Naive B cell (primary cell): ENCODE measurements at regions not wholly inside any gene's neighbourhood (a gene's known extent, or its start where the extent isn't known, plus 50 kb on each side); places are given as distances from the start of the nearest gene placed in this dataset.

Experiments
- ATAC-seq, 2 donors: fragments of 150-1000 bp; cut with Tn5 transposase; 2 replicates each; pipeline ENCODE4 v1.10.0; 2021; ENCODE audit warnings: low read depth in 2 of 2, mild to moderate bottlenecking in 2 of 2, moderate library complexity in 2 of 2
- DNase-seq: peaks from one replicate; pipeline ENCODE4 v3.0.0; 2022
- H3K27ac Mint-ChIP-seq, 6 donors: one replicate each; pipeline ENCODE4 v1.8.0; 2020 to 2022; ENCODE audit warnings: mild to moderate bottlenecking in 6 of 6, mixed read lengths in 6 of 6, moderate library complexity in 5 of 6, inconsistent platforms in 2 of 6
- H3K27me3 Mint-ChIP-seq, 3 donors: one replicate each; pipeline ENCODE4 v1.8.0; 2021 to 2022; ENCODE audit warnings: mixed read lengths in 3 of 3, mild to moderate bottlenecking in 1 of 3
- H3K36me3 Mint-ChIP-seq, 2 donors: one replicate each; pipeline ENCODE4 v1.8.0; 2020 to 2022; ENCODE audit warnings: mixed read lengths in 2 of 2, inconsistent platforms in 1 of 2, mild to moderate bottlenecking in 1 of 2
- H3K4me1 Mint-ChIP-seq, 3 donors: one replicate each; pipeline ENCODE4 v1.8.0; 2020 to 2022; ENCODE audit warnings: mixed read lengths in 3 of 3, inconsistent platforms in 1 of 3, mild to moderate bottlenecking in 1 of 3, moderate library complexity in 1 of 3
- H3K4me3 Mint-ChIP-seq, 8 donors: one replicate each; pipeline ENCODE4 v1.8.0; 2020 to 2022; ENCODE audit warnings: mild to moderate bottlenecking in 8 of 8, mixed read lengths in 8 of 8, moderate library complexity in 8 of 8, inconsistent platforms in 2 of 8
- H3K9me3 Mint-ChIP-seq, 7 donors: one replicate each; pipeline ENCODE4 v1.8.0; 2020 to 2022; ENCODE audit warnings: mixed read lengths in 7 of 7, mild to moderate bottlenecking in 5 of 7, inconsistent platforms in 2 of 7, moderate library complexity in 1 of 7

DNA sequence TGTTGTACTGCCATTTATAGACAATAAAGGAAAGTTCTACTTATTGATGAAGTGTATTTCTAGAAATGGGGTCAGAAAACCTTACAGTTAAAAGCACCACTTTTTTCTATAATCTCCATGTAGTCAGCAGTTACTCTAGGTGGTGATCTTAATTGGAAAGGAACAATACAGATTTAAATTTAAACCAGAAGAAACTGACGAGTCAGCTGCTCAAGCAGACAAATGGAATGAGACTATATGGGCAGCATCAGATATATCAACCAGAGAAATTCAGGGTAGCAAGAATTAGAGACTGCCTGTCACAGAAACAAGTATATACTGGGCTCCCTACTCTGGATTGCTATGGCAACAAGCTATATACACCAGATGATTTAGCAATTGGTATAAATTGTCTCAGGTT is 99.6 kb upstream of the SCG2 start:
- no peaks in the 10 kb centered on the region for H3K4me1 Mint-ChIP-seq
- peaks cover 0 to 4% (median 0%) of the 10 kb centered on the region in 7 donors for H3K9me3 Mint-ChIP-seq
- no peaks in the 10 kb centered on the region for H3K36me3 Mint-ChIP-seq
- H3K27me3 Mint-ChIP-seq: peaks cover 0 to 11% (median 8%) of the 10 kb centered on the region in 3 donors
- DNase-seq (no peak), ATAC-seq (no peak)
- H3K4me3 Mint-ChIP-seq: no peak overlapping the region
- no peak overlapping the region for H3K27ac Mint-ChIP-seq

DNA sequence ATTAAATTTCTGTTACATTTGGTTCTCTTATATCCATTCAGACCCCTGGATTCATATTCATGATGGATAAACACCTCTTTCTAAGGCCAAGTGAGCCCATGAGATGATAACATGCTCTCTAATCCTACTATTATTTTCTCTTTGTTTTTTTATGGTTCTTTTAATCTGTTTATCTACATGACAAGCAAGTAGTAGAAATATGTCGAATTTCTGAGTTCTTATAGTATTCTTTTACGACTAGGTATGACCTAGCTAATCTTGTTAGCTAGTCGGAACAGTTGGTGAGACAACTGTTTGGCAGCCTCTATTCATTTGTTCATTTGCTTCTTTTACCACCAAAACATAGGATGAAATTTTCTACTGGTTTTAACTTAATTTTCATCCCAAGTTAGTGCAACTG is 98.1 kb upstream of the SCG2 start:
- no peak for ATAC-seq
- H3K27ac Mint-ChIP-seq: no peak overlapping the region
- H3K27me3 Mint-ChIP-seq: peaks cover 0 to 23% (median 16%) of the 10 kb centered on the region in 3 donors
- H3K9me3 Mint-ChIP-seq: peaks cover 0 to 4% (median 0%) of the 10 kb centered on the region in 7 donors
- H3K4me1 Mint-ChIP-seq: no peaks in the 10 kb centered on the region
- H3K4me3 Mint-ChIP-seq: no peak overlapping the region
- DNase-seq: no peak
- no peaks in the 10 kb centered on the region for H3K36me3 Mint-ChIP-seq

DNA sequence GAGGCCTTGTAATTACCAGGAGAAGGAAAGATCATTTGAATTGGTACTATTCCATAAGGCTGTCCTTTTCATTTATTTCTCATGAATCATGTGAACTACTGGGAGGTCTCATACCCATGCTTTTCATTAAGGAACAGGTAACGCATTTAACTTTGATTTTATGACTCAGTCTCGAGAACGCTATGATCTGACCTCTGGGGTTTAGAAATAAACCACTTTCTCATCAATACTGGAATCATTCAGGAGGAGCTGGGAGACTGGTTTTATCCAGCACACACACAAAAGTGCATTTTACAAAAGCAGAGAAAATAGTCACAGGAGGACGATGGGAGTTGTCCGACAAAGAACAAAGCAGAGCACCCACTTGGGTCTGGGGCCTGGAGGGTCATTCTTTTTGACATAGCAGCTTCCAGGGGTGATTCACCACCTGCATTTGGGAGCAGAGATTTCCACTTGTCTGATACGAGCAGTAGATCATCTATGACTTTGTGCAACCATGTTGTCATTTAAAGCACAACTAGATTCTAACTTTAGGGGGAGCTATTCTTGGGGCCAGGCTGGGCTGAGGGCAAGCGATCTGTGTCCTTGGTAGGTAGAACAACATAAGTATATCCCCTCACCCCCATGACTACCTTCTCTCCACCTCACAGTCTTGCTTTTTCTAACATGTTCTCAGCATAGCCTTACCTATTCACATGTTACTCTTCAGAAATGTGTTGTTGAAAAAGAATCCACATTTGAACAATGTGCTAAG is 95.9 kb upstream of the SCG2 start:
- peaks cover 0 to 4% (median 0%) of the 10 kb centered on the region in 7 donors for H3K9me3 Mint-ChIP-seq
- no peak overlapping the region for H3K4me3 Mint-ChIP-seq
- H3K36me3 Mint-ChIP-seq: no peaks in the 10 kb centered on the region
- ATAC-seq (no peak), DNase-seq (no peak)
- H3K4me1 Mint-ChIP-seq: no peaks in the 10 kb centered on the region
- H3K27me3 Mint-ChIP-seq: peaks cover 4 to 26% (median 19%) of the 10 kb centered on the region in 3 donors
- no peak overlapping the region for H3K27ac Mint-ChIP-seq

DNA sequence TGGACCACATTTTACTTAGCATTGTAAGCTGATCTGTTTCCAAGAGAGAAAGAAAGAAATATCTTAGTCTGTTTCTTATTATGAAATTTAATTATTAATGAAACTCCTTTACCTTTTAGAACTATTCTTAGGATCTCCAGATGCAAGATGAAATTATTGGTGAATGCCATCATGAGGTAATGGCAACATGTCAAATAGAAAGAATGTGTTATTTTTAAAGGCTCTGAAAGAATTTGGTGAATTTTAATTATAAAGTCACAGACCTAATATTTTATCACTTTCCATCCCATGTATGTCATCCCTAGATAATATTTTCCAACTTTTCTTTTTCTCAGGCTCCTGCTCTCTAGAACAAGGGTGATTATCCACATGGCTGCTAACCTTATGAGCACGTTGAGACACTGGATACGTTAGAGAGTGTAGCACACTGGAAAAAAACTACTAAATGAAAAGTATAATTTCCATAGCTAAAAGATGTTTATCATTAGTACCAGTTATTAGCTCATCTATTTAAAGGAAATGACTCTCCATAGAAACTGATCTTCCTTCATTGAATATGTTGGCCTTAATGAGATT is 95.2 kb upstream of the SCG2 start:
- H3K36me3 Mint-ChIP-seq: no peaks in the 10 kb centered on the region
- no peak overlapping the region for H3K27ac Mint-ChIP-seq
- H3K9me3 Mint-ChIP-seq: peaks cover 0 to 4% (median 0%) of the 10 kb centered on the region in 7 donors
- H3K4me3 Mint-ChIP-seq: no peak overlapping the region
- DNase-seq (no peak), ATAC-seq (no peak)
- no peaks in the 10 kb centered on the region for H3K4me1 Mint-ChIP-seq
- H3K27me3 Mint-ChIP-seq: peaks cover 4 to 22% (median 15%) of the 10 kb centered on the region in 3 donors

DNA sequence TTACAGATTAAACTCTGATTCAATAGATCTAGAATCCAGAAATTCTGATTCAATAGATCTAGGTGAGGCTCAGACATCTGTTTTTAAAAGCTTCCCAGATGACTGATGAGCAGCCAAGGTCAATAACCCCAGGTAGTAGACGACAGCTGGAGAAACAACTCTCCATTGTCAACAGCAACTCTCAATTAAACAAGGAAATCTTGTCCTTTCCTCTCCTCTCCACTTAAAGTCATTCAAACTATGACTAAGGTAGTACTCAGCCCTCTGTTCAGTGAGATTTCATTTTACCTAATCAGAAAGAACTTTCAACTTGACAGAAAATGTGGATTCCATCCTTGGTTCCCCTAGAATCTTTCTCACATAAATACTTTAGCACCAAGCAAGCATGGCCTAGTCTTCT is 94.6 kb upstream of the SCG2 start:
- no peaks in the 10 kb centered on the region for H3K4me1 Mint-ChIP-seq
- no peak overlapping the region for H3K4me3 Mint-ChIP-seq
- H3K9me3 Mint-ChIP-seq: peaks cover 0 to 4% (median 0%) of the 10 kb centered on the region in 7 donors
- ATAC-seq: no peak
- no peak for DNase-seq
- H3K27ac Mint-ChIP-seq: no peak overlapping the region
- H3K27me3 Mint-ChIP-seq: peaks cover 4 to 28% (median 15%) of the 10 kb centered on the region in 3 donors
- H3K36me3 Mint-ChIP-seq: no peaks in the 10 kb centered on the region

DNA sequence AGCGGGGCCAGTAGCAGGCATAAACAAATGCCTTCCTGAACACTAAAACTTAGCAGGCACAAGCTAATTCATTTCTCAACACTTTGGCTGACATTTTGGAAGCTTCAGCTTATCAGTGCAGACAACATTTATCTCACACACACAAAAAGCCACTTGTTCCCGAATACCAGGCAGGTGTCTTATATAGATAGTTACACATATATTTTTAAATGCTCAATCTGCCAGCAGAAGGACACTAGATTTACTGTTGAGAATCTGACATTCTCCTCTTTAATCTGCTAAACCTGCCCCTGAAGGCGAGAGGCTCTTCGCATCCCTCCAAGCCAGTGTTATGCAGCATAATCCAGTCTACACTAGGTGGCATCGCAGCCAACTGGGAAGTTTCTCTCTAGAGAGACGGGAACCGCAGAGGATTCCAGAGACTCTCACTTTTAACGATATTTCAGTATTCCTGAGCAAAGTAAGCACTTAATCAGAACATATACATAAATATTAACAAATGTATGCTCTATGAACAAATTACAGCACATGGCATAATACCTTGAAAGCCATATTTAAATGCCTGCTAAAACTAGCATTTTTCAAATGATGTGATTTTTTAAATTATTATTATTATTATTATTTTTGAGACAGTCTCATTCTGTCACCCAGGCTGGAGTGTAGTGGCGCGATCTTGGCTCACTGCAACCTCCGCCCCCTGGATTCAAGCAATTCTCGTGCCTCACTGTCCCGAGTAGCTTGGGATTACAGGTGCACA is 90.2 kb upstream of the SCG2 start:
- peak overlapping the region in 1 of 6 donors; percentile 30 for H3K27ac Mint-ChIP-seq
- H3K4me1 Mint-ChIP-seq: no peaks in the 10 kb centered on the region
- H3K27me3 Mint-ChIP-seq: peaks cover 14 to 29% (median 21%) of the 10 kb centered on the region in 3 donors
- ATAC-seq (no peak), DNase-seq (no peak)
- H3K36me3 Mint-ChIP-seq: no peaks in the 10 kb centered on the region
- no peaks in the 10 kb centered on the region for H3K9me3 Mint-ChIP-seq
- H3K4me3 Mint-ChIP-seq: no peak overlapping the region

DNA sequence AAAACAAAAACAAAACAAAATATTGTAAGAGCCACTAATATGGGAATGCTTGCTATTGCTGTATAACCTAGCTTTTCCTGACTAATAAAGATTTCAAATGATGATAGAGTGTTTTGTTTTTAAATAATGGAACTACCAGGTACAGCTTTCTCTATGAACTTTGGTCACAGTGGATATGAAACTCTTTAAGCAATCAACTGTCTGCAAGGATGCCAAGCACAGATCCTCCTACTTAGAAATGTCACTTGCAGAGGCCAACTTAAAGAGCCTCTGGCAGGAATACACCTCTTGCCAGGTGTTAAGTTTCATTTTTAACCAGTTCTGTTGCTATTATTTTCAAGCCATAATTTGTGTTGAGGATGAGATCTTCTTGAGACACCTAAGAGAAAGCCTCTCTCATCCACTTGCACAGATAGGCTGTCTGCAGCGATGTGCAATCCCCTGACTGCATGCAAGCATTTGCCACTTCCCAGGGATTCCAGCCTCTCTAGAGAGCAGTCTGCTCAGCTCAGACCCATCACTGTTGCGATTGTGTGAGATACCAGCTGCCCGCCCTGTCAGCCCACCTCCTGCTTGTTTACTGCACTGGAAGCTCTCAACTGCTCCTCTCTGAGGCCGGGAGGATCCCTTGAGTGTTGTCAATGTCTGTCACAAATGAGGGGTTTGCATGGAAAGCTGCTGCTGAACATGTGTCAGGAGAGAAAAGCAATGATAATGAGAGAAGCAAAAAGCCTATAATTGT is 86.1 kb upstream of the SCG2 start:
- H3K27me3 Mint-ChIP-seq: peaks cover 5 to 10% (median 7%) of the 10 kb centered on the region in 3 donors
- no peaks in the 10 kb centered on the region for H3K36me3 Mint-ChIP-seq
- H3K4me3 Mint-ChIP-seq: no peak overlapping the region
- ATAC-seq: no peak
- H3K9me3 Mint-ChIP-seq: no peaks in the 10 kb centered on the region
- no peak for DNase-seq
- no peak overlapping the region for H3K27ac Mint-ChIP-seq
- no peaks in the 10 kb centered on the region for H3K4me1 Mint-ChIP-seq

DNA sequence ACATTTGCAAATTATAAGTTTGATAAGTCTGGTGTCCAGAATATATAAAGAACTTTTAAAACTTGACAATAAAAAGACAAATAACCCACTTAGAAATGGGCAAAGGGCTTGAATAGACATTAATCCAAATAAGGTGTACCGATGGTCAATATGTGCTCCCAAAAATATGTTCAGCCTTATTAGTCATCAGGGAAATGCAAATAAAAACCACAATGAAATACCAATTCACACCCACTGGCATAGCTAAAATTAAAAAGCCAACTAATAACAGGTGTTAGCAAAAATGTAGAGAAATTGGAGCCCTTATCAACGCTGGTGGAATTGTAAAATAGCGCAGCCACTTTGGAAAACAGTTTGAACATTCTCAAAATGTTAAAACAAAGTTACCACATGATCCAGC is 79.0 kb upstream of the SCG2 start:
- DNase-seq (no peak), ATAC-seq (no peak)
- no peaks in the 10 kb centered on the region for H3K9me3 Mint-ChIP-seq
- no peaks in the 10 kb centered on the region for H3K4me1 Mint-ChIP-seq
- no peak overlapping the region for H3K27ac Mint-ChIP-seq
- H3K4me3 Mint-ChIP-seq: no peak overlapping the region
- H3K27me3 Mint-ChIP-seq: no peaks in the 10 kb centered on the region
- no peaks in the 10 kb centered on the region for H3K36me3 Mint-ChIP-seq

DNA sequence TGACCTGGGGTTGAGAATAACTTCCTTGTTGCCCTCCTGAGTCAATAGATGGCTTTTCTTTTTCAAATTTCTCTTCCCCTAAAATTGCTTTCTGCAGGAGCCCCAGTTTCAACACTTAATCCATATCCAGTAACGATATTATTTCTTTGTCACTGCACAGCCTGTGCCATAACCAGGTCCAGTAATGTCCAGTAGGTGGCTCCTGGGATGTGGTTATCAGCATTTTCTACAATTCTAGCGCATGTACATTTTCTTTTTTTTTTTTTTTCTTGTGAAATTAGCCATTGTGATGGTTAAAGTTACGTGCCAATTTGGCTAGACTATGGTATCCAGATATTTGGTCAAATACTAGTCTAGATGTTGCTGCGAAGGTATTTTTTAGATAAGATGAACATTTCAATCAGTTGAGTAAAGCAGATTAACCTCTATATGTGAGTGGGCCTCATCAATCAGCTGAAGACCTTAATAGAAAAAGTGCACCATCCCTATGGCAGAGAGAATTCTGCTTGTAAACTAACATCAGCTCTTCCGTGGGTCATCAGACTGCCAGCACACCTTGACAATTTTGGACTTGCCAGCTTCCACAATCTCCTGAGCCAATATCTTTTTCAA is 72.9 kb upstream of the SCG2 start:
- peaks cover 0 to 9% (median 0%) of the 10 kb centered on the region in 3 donors for H3K27me3 Mint-ChIP-seq
- H3K27ac Mint-ChIP-seq: no peak overlapping the region
- H3K9me3 Mint-ChIP-seq: peaks cover 0 to 7% (median 0%) of the 10 kb centered on the region in 7 donors
- ATAC-seq (no peak), DNase-seq (no peak)
- H3K4me1 Mint-ChIP-seq: no peaks in the 10 kb centered on the region
- H3K4me3 Mint-ChIP-seq: no peak overlapping the region
- peaks cover 0 to 8% of the 10 kb centered on the region in 2 donors for H3K36me3 Mint-ChIP-seq

DNA sequence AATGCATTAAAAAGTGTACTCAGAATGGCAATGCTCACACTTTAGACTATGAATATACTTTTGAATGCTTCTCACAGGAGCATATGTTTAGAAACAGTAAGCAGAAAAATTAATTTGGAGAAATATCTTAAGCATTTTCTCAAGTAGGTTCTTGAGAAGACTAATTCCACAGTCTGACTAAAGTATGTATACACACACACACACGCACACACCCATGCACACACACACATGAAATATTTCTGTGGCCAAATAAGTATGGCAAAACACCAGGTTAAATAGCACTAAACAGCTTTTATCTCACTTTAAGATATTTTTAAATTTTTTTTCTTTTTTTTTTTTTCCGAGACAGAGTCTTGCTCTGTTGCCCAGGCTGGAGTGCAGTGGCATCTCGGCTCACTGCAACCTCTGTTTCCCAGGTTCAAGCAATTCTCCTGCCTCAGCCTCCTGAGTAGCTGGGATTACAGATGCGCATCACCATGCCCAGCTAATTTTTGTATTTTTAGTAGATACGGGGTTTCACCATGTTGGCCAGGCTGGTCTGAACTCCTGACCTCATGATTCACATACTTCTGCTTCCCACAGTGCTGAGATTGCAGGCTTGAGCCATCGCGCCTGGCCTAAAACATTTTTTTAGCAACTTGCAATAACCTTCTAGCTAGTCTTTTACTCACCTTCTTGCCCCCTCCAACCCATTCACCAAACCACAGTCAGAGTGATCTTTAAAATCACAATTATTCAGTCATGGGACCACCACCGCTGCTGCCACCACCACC is 67.5 kb upstream of the SCG2 start:
- peaks cover 0 to 8% of the 10 kb centered on the region in 2 donors for H3K36me3 Mint-ChIP-seq
- ATAC-seq: no peak
- DNase-seq: no peak
- H3K4me3 Mint-ChIP-seq: no peak overlapping the region
- no peak overlapping the region for H3K27ac Mint-ChIP-seq
- peaks cover 0 to 7% (median 0%) of the 10 kb centered on the region in 7 donors for H3K9me3 Mint-ChIP-seq
- H3K4me1 Mint-ChIP-seq: no peaks in the 10 kb centered on the region
- H3K27me3 Mint-ChIP-seq: peaks cover 0 to 13% (median 0%) of the 10 kb centered on the region in 3 donors

DNA sequence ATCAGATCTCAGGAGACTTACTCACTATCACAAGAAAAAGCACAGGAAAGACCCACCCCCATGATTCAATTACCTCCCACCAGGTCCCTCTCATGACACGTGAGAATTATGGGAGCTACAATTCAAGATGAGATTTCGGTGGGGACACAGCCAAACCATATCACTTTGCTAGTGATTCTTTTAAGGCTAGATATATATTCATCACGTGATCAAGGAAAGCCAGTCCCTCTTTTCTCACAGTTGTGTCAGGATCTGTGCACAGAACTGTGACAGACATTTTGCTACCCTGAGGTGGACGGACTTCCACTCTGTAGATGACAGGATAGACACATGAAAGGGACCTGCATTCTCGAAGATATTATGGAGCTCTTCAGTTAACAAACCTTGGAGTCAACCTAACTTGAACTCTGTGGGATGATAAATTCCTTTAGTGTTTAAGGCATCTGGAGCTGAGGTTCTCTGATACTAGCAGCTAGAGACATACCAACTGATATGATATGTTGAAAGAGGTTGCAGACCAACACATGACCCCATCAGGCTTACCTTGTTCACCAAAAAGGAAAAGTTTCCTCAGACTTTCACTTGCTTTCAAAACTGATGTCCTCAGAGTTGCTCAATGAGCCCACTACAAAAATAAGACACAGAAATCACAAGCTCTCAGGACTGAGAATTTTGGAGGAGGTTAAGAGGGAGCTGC is 66.3 kb upstream of the SCG2 start:
- H3K27me3 Mint-ChIP-seq: peaks cover 0 to 13% (median 0%) of the 10 kb centered on the region in 3 donors
- DNase-seq (no peak), ATAC-seq (no peak)
- no peaks in the 10 kb centered on the region for H3K4me1 Mint-ChIP-seq
- peaks cover 0 to 7% (median 0%) of the 10 kb centered on the region in 7 donors for H3K9me3 Mint-ChIP-seq
- H3K36me3 Mint-ChIP-seq: peaks cover 0 to 8% of the 10 kb centered on the region in 2 donors
- H3K27ac Mint-ChIP-seq: no peak overlapping the region
- H3K4me3 Mint-ChIP-seq: no peak overlapping the region

DNA sequence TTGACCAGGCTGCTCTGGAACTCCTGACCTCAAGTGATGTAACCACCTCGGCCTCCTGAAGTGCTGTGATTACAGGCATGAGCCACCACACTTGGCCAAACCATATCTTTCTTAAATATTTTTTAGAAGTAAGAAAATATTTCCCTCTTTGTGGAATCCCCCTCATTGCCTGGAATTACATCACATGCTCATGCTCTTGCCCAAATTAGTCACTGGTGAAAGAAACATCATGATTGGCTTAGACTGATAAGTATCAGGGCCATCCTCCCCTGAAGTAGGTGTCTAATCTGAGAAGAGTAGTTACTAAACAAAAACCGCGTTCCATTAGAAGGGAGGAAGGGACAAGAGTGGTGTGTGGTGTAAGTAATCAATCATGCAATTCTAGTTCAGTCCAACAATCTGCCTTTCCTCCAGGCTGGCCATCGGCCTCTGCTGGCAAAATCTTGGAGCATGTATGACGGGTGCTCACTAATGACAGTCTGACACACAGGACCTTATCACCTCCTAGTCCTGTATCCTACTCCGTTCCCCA is 52.3 kb upstream of the SCG2 start:
- Mint-ChIP-seq H3K27me3 (peaks cover 19 to 36% (median 33%) of the 10 kb centered on the region in 3 donors), H3K4me3 (no peak overlapping the region), H3K9me3 (peaks cover 3 to 13% (median 9%) of the 10 kb centered on the region in 7 donors), H3K36me3 (no peaks in the 10 kb centered on the region), H3K4me1 (no peaks in the 10 kb centered on the region), H3K27ac (no peak overlapping the region)
- no peak for ATAC-seq
- DNase-seq: no peak
